ENCODE measurements at regions not wholly inside any gene's neighbourhood (a gene's known extent, or its start where the extent isn't known, plus 50 kb on each side); places are given as distances from the start of the nearest gene placed in this dataset.

DNA sequence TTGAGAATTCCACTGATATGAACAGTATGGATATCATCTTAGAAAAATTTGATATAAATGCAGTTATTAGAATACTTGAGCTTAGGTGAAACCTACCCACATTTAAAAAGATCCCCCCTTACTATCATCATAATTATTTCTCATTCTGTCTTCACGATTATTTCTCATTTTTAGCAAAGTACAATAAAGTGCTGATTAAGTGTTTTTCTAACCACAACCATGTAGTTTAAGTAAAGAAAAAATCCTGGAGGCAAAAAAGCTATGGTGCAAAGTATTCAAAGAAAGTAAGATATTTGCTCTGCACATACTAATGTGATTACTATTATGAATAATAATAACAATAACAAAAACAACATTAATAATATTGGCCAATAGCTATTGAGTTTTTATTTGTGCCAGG, 365.6 kb upstream of the PCDH7 start:
- ATAC-seq (ENCODE audit: low read depth) (no peak), DNase-seq (no peak)
- no peak overlapping the region for H3K4me3 ChIP-seq (ENCODE audit: control extremely low read depth in 1 of 5, extremely low read depth in 1 of 5, insufficient read depth in 1 of 5, low read depth in 2 of 5, low read length in 4 of 5)
- no peaks in the 10 kb centered on the region for H3K27me3 Mint-ChIP-seq
- H3K9me3 ChIP-seq (ENCODE audit: control extremely low read depth in 1 of 3, control insufficient read depth in 2 of 3, insufficient read depth in 1 of 3, low read length in 2 of 3) = peaks cover 0 to 1% (median 0%) of the 10 kb centered on the region in 3 donors
- no peak overlapping the region for H3K27ac Mint-ChIP-seq
- H3K9ac ChIP-seq (ENCODE audit: low read length) = no peak overlapping the region
- ChIA-PET CTCF (no interaction called here), POLR2A (interaction anchor here (0.6 kb wide), 1 partner anchor 103 kb away, joined by 5 read pairs; no protein-coding TSS in a partner anchor)
- H3K4me2 ChIP-seq (replicated peaks; ENCODE audit: low read depth, low read length, poor library complexity, severe bottlenecking) = no peak overlapping the region
- H2AFZ ChIP-seq (ENCODE audit: insufficient read depth, low read depth, low read length, poor library complexity, severe bottlenecking) = no peak overlapping the region
- H3K4me1 ChIP-seq (ENCODE audit: control insufficient read depth in 2 of 2, insufficient read depth in 2 of 2, low read length in 2 of 2) = no peaks in the 10 kb centered on the region
- H3K36me3 ChIP-seq (replicated peaks in 1 of 2; ENCODE audit: control extremely low read depth in 1 of 2, control insufficient read depth in 1 of 2, extremely low read depth in 1 of 2, insufficient read depth in 2 of 2, low read length in 1 of 2) = no peaks in the 10 kb centered on the region
- no peak overlapping the region for H3K27ac ChIP-seq (ENCODE audit: low read length in 2 of 2)
- no peaks in the 10 kb centered on the region for H3K79me2 ChIP-seq (ENCODE audit: control insufficient read depth, insufficient read depth, low read length)
- H3K4me1 Mint-ChIP-seq = no peaks in the 10 kb centered on the region
- intact Hi-C loops (cut with micrococcal nuclease) = no loop called here
- no peaks in the 10 kb centered on the region for H4K20me1 ChIP-seq (ENCODE audit: control insufficient read depth, insufficient read depth, low read length, poor library complexity, severe bottlenecking)
- no peaks in the 10 kb centered on the region for H3K27me3 ChIP-seq (replicated peaks in 1 of 4; ENCODE audit: control extremely low read depth in 1 of 4, control insufficient read depth in 3 of 4, insufficient read depth in 4 of 4, low read length in 3 of 4)
- TF ChIP-seq EZH2 (IDR thresholded peaks at IDR 0.05; ENCODE audit: borderline replicate concordance, insufficient read depth, low read depth, low read length, poor library complexity, severe bottlenecking) (no peak), CTCF (IDR thresholded peaks at IDR 0.05) (no peak)
- peaks cover 2% of the 10 kb centered on the region for H3K9me3 Mint-ChIP-seq (ENCODE audit: insufficient read depth)
- no peak overlapping the region for H3K4me3 Mint-ChIP-seq
- no CpG with 5 or more reads among the region's 1 CpG for WGBS (ENCODE audit: insufficient coverage)

DNA sequence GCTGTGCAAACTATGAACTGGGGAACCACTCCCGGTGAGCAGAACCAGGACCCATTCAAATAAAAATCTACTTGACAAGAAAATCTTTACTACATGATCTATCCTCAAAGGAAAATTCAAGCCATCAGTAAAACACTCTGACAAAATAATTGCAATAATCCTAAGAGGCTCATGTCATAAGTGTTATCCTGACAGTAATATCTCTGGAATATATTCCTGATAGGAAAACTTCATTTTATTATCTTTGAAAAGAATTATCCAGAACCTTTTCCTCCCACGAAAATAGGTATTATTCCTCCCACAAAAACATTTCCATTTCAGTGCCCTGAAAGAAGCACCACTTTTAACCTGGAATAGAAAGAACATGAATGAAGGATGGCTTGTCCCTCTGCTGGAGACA, 357.7 kb upstream of the PCDH7 start:
- no peaks in the 10 kb centered on the region for H3K27me3 Mint-ChIP-seq

More for the DNA sequence above, 357.7 kb upstream of the PCDH7 start:
- no CpG with 5 or more reads among the region's 2 CpGs for whole genome bisulfite sequencing (ENCODE audit: insufficient coverage)
- H3K4me3 ChIP-seq (ENCODE audit: control extremely low read depth in 1 of 5, extremely low read depth in 1 of 5, insufficient read depth in 1 of 5, low read depth in 2 of 5, low read length in 4 of 5) = no peak overlapping the region
- H3K27me3 ChIP-seq (replicated peaks in 1 of 4; ENCODE audit: control extremely low read depth in 1 of 4, control insufficient read depth in 3 of 4, insufficient read depth in 4 of 4, low read length in 3 of 4) = no peaks in the 10 kb centered on the region
- H3K27ac ChIP-seq (ENCODE audit: low read length in 2 of 2) = no peak overlapping the region
- no peaks in the 10 kb centered on the region for H3K79me2 ChIP-seq (ENCODE audit: control insufficient read depth, insufficient read depth, low read length)
- H3K9me3 Mint-ChIP-seq (ENCODE audit: insufficient read depth) = peaks cover 3% of the 10 kb centered on the region
- H3K9ac ChIP-seq (ENCODE audit: low read length) = no peak overlapping the region
- H2AFZ ChIP-seq (ENCODE audit: insufficient read depth, low read depth, low read length, poor library complexity, severe bottlenecking) = no peak overlapping the region
- intact Hi-C loops (cut with micrococcal nuclease) = no loop called here
- ChIA-PET POLR2A (no interaction called here), CTCF (no interaction called here)
- no peaks in the 10 kb centered on the region for H3K36me3 ChIP-seq (replicated peaks in 1 of 2; ENCODE audit: control extremely low read depth in 1 of 2, control insufficient read depth in 1 of 2, extremely low read depth in 1 of 2, insufficient read depth in 2 of 2, low read length in 1 of 2)
- TF ChIP-seq CTCF (IDR thresholded peaks at IDR 0.05) (no peak), EZH2 (IDR thresholded peaks at IDR 0.05; ENCODE audit: borderline replicate concordance, insufficient read depth, low read depth, low read length, poor library complexity, severe bottlenecking) (no peak)
- no peaks in the 10 kb centered on the region for H3K4me1 ChIP-seq (ENCODE audit: control insufficient read depth in 2 of 2, insufficient read depth in 2 of 2, low read length in 2 of 2)
- H4K20me1 ChIP-seq (ENCODE audit: control insufficient read depth, insufficient read depth, low read length, poor library complexity, severe bottlenecking) = no peaks in the 10 kb centered on the region
- H3K4me2 ChIP-seq (replicated peaks; ENCODE audit: low read depth, low read length, poor library complexity, severe bottlenecking) = no peak overlapping the region
- no peak overlapping the region for H3K4me3 Mint-ChIP-seq
- H3K4me1 Mint-ChIP-seq = no peaks in the 10 kb centered on the region
- H3K27ac Mint-ChIP-seq = no peak overlapping the region
- no peak for DNase-seq
- peaks cover 0 to 3% (median 0%) of the 10 kb centered on the region in 3 donors for H3K9me3 ChIP-seq (ENCODE audit: control extremely low read depth in 1 of 3, control insufficient read depth in 2 of 3, insufficient read depth in 1 of 3, low read length in 2 of 3)
- ATAC-seq (ENCODE audit: low read depth) = no peak

Measured in B cell (primary cell).